HEK293T (cell line): ENCODE measurements at regions not wholly inside any gene's neighbourhood (a gene's known extent, or its start where the extent isn't known, plus 50 kb on each side); places are given as distances from the start of the nearest gene placed in this dataset.
"Not testable (repeated sequence)": the region's sequence is repeated elsewhere in the genome, so short reads cannot be mapped to it uniquely, and the experiment has no call there.

Experiments
- ARNT ChIP-seq: fragments of 450-650 bp; IDR thresholded peaks from 2 replicates; pipeline ENCODE4 v1.6.1; 2017; ENCODE audit warnings: mild to moderate bottlenecking
- BHLHE40 ChIP-seq: fragments of 450-650 bp; IDR thresholded peaks from 2 replicates; pipeline ENCODE4 v1.6.1; 2016; ENCODE audit warnings: mild to moderate bottlenecking, moderate library complexity, borderline replicate concordance
- ELF4 ChIP-seq: fragments of 450-650 bp; IDR thresholded peaks from 2 replicates; pipeline ENCODE4 v1.6.1; 2017; ENCODE audit warnings: antibody characterized with exemption
- FOXA1 ChIP-seq: fragments of 450-650 bp; IDR thresholded peaks from 2 replicates; pipeline ENCODE4 v1.6.1; 2016; ENCODE audit warnings: mild to moderate bottlenecking
- FOXK2 ChIP-seq: fragments of 450-650 bp; IDR thresholded peaks from 2 replicates; pipeline ENCODE4 v1.6.1; 2016; ENCODE audit warnings: mild to moderate bottlenecking
- FOXM1 ChIP-seq: fragments of 450-650 bp; IDR thresholded peaks from 2 replicates; pipeline ENCODE4 v1.6.1; 2017; ENCODE audit warnings: mild to moderate bottlenecking, borderline replicate concordance
- LEF1 ChIP-seq: fragments of 450-650 bp; IDR thresholded peaks from 2 replicates; pipeline ENCODE4 v1.6.1; 2017; ENCODE audit warnings: mild to moderate bottlenecking, borderline replicate concordance
- NFRKB ChIP-seq: fragments of 450-650 bp; IDR thresholded peaks from 2 replicates; pipeline ENCODE4 v1.6.1; 2016; ENCODE audit warnings: mild to moderate bottlenecking, moderate library complexity
- SUZ12 ChIP-seq: fragments of 450-650 bp; IDR thresholded peaks from 2 replicates; pipeline ENCODE4 v1.6.1; 2016; ENCODE audit warnings: mild to moderate bottlenecking
- ZNF384 ChIP-seq: fragments of 450-650 bp; IDR thresholded peaks from 2 replicates; pipeline ENCODE4 v1.6.1; 2016
- TF ChIP-seq, protein P1 (sequence below): fragments of 450-650 bp; IDR thresholded peaks from 2 replicates; pipeline ENCODE4 v1.6.1; 2016

GRCh38 chr21:9883571-9884282, 637.7 kb upstream of the TPTE start:
- TF ChIP-seq FOXA1, FOXM1, BHLHE40, SUZ12, ZNF384, FOXK2, ELF4, NFRKB, ARNT, LEF1: not testable (repeated sequence)
- TF ChIP-seq, protein P1, sequence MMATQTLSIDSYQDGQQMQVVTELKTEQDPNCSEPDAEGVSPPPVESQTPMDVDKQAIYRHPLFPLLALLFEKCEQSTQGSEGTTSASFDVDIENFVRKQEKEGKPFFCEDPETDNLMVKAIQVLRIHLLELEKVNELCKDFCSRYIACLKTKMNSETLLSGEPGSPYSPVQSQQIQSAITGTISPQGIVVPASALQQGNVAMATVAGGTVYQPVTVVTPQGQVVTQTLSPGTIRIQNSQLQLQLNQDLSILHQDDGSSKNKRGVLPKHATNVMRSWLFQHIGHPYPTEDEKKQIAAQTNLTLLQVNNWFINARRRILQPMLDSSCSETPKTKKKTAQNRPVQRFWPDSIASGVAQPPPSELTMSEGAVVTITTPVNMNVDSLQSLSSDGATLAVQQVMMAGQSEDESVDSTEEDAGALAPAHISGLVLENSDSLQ, result not testable (repeated sequence)
